GM18519 (cell line): ENCODE measurements at regions not wholly inside any gene's neighbourhood (a gene's known extent, or its start where the extent isn't known, plus 50 kb on each side); places are given as distances from the start of the nearest gene placed in this dataset.

ENCODE experiments used
- ATAC-seq: cut with Tn5 transposase; IDR thresholded peaks from one replicate; pipeline ENCODE4 v1.9.1; 2021; ENCODE audit warnings: mild to moderate bottlenecking, moderate library complexity; ENCODE audit not compliant: unreplicated experiment, low FRiP score

DNA sequence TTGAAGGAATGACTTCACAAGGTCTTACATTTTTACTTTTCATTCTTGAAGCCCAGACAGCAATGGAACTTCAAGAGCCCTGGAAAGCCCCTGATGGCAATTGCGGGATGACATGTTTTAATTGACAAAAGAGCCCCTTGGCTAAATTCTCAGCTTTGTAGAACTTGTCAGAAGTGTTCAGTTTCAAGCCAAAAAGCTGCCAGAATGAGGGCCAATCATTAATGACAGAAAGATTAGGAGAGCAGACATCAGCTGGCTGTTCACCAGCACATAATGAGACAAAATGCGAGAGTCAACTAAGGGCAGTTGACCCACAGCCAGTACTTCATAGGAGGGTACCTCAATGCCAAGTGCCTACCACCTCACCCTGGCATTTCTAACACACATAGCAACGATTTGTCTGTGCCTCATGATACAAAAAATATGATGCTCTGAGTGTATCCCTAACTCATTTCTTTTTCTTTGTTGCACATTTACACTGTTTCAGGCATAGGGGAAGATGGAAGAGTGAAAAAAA is 243.1 kb downstream of the MYLK4 start:
- ATAC-seq: no peak

GRCh38 chr6:2507016-2507415 is 243.7 kb downstream of the MYLK4 start:
- ATAC-seq: no peak

- no peak for ATAC-seq
These were observed 245.1 kb downstream of the MYLK4 start for GRCh38 chr6:2505624-2506023.

DNA sequence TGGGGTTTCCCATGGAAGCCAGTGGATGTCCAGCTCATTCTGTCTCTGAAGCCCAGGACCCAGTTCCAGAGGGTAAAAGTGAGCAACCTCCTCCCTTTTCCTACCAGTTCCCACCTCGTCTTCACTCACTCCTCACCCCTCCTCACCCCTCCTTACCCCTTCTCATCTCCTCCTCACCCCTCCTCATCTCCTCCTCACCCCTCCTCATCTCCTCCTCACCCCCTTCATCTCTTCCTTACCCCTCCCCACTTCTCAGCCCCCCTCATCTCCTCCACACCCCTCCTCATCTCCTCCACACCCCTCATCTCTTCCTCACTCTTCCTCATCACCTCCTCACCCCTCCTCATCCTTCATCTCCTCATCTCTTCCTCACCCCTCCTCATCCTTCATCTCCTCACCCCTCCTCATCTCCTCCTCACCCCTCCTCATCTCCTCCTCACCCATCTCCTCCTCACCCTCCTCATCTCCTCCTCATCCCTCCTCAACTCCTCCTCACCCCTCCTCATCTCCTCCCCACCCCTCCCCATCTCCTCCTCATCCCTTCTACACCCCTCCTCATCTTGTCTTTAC is 246.1 kb downstream of the MYLK4 start:
- no peak for ATAC-seq

DNA sequence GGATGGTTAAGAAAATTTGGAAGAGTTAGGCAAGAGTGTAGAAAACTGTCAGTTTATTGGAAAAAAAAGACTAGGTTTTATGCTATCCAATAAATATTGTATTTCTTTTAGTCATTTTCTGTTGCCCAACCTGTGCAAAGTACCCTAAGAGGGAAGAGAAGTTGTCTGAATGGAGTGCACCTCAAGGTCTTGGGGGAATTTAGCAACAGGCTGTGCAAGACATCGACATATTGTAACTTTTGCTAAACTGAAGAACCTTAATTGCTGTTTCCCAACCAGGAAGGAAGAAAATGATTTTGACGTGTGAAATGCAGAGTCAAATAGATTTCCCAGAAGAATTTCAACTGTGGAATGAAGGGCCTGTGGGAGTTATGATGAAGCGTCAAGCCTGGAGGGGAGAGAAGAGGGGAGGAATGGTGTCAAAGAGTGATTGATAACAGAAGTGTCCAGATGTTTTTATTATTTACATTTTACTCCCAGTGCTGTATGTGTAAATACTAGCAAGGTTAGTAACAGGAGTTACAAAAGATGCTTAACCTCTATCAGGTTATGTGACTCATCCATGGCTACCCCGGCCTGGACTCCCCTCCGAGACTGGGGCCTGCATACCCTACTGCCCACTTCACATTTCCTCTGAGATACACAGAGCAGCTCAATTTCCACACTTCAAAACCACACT is 246.8 kb downstream of the MYLK4 start:
- no peak for ATAC-seq

GRCh38 chr6:2502998-2503674 is 247.6 kb downstream of the MYLK4 start:
- no peak for ATAC-seq

- ATAC-seq: no peak
These were observed 248.4 kb downstream of the MYLK4 start for GRCh38 chr6:2502096-2502997.

DNA sequence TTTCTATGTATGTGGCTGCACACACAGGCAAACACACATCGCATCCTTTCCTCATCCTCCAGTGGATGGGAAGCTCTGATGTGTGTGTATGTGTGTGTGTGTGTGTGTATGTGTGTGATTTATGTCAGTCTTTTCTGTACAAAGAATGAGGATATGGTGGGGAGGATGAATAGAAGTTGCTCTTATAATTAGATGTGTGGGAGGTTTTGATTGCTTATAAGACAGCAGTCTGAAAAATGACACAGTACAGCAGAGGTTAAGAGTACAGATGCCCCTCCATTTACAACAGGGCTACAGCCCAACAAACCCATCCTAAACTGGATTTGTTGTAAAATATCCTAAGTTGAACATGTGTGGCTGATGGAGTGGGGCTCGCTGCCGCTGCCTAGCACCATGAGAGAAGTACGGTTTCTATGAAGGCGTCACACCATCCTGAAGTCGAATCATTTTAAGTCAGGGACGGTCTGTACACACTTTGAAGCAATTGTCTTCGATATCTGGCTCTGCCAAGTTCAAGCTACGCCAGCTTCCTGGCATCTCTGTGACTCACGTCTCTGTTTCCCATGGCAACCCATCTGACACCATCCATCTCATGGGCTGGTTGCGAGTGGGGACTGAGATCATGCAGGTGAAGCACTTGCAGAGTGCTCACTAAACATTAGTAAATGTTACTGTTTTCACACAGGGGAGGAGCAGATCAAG is 252.6 kb downstream of the MYLK4 start:
- no peak for ATAC-seq

- ATAC-seq: no peak
These were observed 250.9 kb upstream of the GMDS start for GRCh38 chr6:2496291-2496690.

GRCh38 chr6:2492686-2493523 is 247.5 kb upstream of the GMDS start:
- ATAC-seq: no peak

- ATAC-seq: no peak
These were observed 245.7 kb upstream of the GMDS start for GRCh38 chr6:2491137-2491536.

GRCh38 chr6:2488578-2488977 is 243.2 kb upstream of the GMDS start:
- ATAC-seq: no peak

DNA sequence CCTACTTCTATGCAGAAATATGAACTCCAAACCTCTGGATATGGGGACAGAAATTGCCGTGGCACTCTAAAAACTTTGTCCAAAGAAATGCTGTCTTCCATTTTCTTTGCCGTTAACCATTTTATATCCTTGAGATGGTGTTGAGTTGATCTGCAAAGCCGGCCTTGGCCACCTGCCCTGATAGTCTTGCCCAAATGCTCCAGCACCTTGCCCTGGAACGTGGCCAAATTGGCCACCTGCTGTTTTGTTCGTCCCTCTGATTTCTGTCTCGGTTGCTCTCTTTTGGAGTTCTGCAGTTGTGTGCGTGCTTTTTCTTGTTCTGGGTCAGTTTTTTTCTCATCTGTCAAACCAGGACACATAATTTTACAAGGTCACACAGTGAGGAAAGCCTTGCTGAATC is 239.7 kb upstream of the GMDS start:
- ATAC-seq: no peak

GRCh38 chr6:2482773-2483172 is 237.4 kb upstream of the GMDS start:
- no peak for ATAC-seq

- no peak for ATAC-seq
These were observed 235.9 kb upstream of the GMDS start for GRCh38 chr6:2481307-2481706.

DNA sequence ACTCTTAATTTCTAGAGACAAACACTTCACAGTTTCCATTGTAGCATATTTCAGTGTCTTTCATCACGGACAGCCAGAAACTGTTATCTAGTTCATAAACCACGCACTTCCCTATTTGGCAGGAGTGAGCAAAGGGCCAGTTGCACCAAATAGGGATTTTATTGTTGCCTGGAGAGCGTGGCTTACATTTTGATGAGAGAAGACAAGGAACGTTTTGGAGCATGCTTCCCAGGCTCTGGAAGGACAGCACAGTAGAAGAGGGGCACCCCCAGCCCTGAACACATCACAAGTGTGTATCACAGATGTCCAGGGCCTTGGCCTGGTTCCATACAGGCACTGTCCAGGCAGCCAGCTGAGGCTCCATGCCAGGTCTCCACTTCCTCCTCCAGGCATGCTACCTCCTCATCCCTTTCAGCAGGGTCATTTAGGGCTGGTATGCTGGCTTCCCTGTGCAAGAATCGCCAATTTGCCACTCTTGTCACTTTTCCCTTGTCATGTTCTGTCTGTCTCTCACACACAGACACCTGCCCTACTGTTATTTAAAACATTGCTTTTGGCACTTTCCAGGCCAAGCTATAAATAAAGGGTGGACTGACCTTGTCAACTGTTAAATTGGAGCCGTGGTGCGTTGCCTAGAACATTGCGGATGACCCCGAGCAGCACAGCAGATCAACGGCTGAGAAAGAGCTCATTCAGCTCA is 235.0 kb upstream of the GMDS start:
- ATAC-seq: no peak

DNA sequence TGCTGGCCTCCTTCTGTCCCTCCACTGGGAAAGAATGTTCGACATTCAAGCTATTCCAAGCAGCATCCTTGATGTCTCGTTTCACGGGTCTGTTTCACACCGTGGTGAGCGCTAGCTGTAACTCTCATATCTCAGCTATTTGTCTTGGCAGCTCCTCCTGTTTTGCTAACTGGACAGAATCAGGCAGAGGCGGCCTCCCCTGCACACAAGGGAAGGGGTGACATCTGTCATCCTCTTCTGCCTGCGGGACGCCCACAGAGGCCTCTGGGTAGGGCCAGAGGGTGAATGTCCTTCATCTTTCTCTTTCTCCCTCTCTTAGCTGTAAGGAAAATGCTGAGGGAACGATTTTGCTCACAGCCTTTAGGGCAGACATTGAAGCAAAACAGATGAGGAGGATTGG is 232.8 kb upstream of the GMDS start:
- ATAC-seq: no peak

DNA sequence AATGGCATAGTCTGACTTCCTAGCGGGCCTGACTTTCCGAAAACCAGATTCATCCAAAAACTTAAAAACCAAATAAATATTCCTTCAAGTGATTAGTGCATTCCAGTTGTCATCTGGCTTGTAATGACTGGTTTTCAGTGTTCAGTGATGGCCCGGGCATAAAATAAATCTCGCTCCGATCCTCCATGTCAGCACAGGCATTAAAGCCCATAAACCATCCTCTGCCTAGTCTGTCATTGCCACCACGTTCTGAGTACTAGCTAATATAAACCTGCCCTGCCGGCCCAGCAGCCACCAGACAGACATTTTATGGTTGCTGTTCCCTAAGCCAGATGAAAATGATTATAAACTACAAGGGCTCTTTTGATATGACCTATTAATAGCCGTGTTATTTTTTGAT is 232.3 kb upstream of the GMDS start:
- ATAC-seq: no peak

DNA sequence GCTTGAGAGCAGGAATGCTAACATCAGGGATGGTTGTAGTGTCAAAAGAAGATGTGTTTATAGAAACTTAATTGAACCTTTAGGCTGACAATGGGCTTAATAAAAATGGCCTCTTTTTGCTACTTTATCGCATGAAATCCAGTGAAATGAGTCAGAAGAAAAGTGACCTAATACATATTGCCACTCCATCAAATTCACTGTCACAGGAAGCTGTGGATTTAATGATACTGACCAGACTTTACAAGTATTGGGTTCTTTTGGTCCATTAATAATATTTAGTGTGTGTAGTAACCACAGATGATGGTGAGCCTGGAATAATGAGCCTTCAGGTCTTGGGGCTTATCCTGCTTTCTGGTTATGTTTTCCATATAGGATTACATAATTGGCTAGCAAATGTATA is 231.8 kb upstream of the GMDS start:
- no peak for ATAC-seq
